HCT116 (cell line): ENCODE measurements at regions not wholly inside any gene's neighbourhood (a gene's known extent, or its start where the extent isn't known, plus 50 kb on each side); places are given as distances from the start of the nearest gene placed in this dataset.

ENCODE experiments used
- ATAC-seq: fragments of 200-7000 bp; cut with Tn5 transposase; 2 replicates; pipeline ENCODE4 v1.9.1; 2020; ENCODE audit warnings: mild to moderate bottlenecking, moderate library complexity
- BruUV-seq: library from RNA; stranded (reverse); fragments of 400-500 nt; replicated peaks from 2 replicates; lab custom pipeline; 2021; lab: Mats Ljungman, UMichigan
- CTCF ChIA-PET: fragments of 300-600 bp; sonication (Branson Sonifier 250); formaldehyde crosslinking; loops from one replicate; lab custom pipeline; 2021; ENCODE audit warnings: antibody characterized with exemption; lab: Charles Lee
- POLR2A ChIA-PET: fragments of 300-600, 350-600 bp; sonication (Branson Sonifier 250); formaldehyde crosslinking; loops from one replicate; lab custom pipeline; 2021; ENCODE audit warnings: antibody characterized with exemption; lab: Charles Lee
- RAD21 ChIA-PET, 2 experiments: fragments of 300-600 bp; sonication (Branson Sonifier 250); formaldehyde crosslinking; loops; one replicate each; lab custom pipeline; 2023; ENCODE audit warnings: low total read pairs in 2 of 2; ENCODE audit not compliant: uncharacterized antibody in 2 of 2, unreplicated experiment in 2 of 2, low non-redundant PET in 1 of 2; lab: Charles Lee
- DNase-seq: peaks from one replicate; pipeline ENCODE4 v3.0.0-alpha.2; 2010; ENCODE audit warnings: low read depth, low spot score
- H2AFZ ChIP-seq: fragments of 200-600 bp; shearing (Covaris generic), sonication (generic); 2 replicates; pipeline ENCODE4 v1.6.1; 2017; ENCODE audit warnings: low read depth, mixed run types, mixed read lengths, antibody characterized with exemption, low read length; ENCODE audit not compliant: poor library complexity, severe bottlenecking
- H3K27ac ChIP-seq: 2 replicates; pipeline ENCODE4 v1.5.1; 2012; ENCODE audit warnings: low read depth, low read length
- H3K27me3 ChIP-seq: fragments of 200-600 bp; sonication (generic); 2 replicates; pipeline ENCODE4 v1.6.1; 2016; ENCODE audit warnings: mixed run types, low read length, mixed read lengths; ENCODE audit not compliant: insufficient read depth
- H3K36me3 ChIP-seq, 2 experiments: fragments of 200-500 bp in 1 of 2; fragments of 200-600 bp in 1 of 2; sonication (Bioruptor generic) in 1 of 2; sonication (generic) in 1 of 2; 2 replicates each; pipeline versions ENCODE4 v1.5.1 to v1.6.1; 2014 to 2016; ENCODE audit warnings: low read length in 2 of 2, inconsistent platforms in 1 of 2, mixed read lengths in 1 of 2, mixed run types in 1 of 2; ENCODE audit not compliant: insufficient read depth in 2 of 2, control insufficient read depth in 1 of 2
- H3K4me1 ChIP-seq, 2 experiments: fragments of 200-600 bp in 1 of 2; sonication (generic) in 1 of 2; 2 replicates each; pipeline versions ENCODE4 v1.5.1 to v1.6.1; 2012 to 2017; ENCODE audit warnings: low read length in 2 of 2, inconsistent platforms in 1 of 2, mild to moderate bottlenecking in 1 of 2, mixed read lengths in 1 of 2, mixed run types in 1 of 2, moderate library complexity in 1 of 2; ENCODE audit not compliant: insufficient read depth in 2 of 2, control insufficient read depth in 1 of 2
- H3K4me2 ChIP-seq: fragments of 200-600 bp; sonication (generic); 2 replicates; pipeline ENCODE4 v1.6.1; 2017; ENCODE audit warnings: mixed run types, low read length, mixed read lengths
- H3K4me3 ChIP-seq, 2 experiments: fragments of 200-600 bp in 1 of 2; sonication (generic) in 1 of 2; replicated peaks in 1 of 2; 2 replicates each; pipeline ENCODE4 v1.5.1; 2011 to 2016; ENCODE audit warnings: low read length in 2 of 2, control low read depth in 1 of 2, low read depth in 1 of 2, mild to moderate bottlenecking in 1 of 2, mixed read lengths in 1 of 2, mixed run types in 1 of 2
- H3K79me2 ChIP-seq: fragments of 200-600 bp; sonication (generic); 2 replicates; pipeline ENCODE4 v1.6.1; 2017; ENCODE audit warnings: mild to moderate bottlenecking, mixed run types, low read length, moderate library complexity, mixed read lengths; ENCODE audit not compliant: insufficient read depth
- H3K9ac ChIP-seq: fragments of 200-600 bp; sonication (generic); 2 replicates; pipeline ENCODE4 v1.6.1; 2016; ENCODE audit warnings: low read length, mixed read lengths
- H3K9me2 ChIP-seq: fragments of 200-600 bp; sonication (generic), shearing (Covaris generic); 2 replicates; pipeline ENCODE4 v1.6.1; 2017; ENCODE audit warnings: mixed run types, mild to moderate bottlenecking, moderate library complexity; ENCODE audit not compliant: insufficient read depth
- H3K9me3 ChIP-seq, 2 experiments: fragments of 200-500 bp in 1 of 2; fragments of 200-600 bp in 1 of 2; sonication (Bioruptor generic) in 1 of 2; sonication (generic) in 1 of 2; 2 replicates each; pipeline ENCODE4 v1.6.1; 2014 to 2017; ENCODE audit warnings: low read length in 2 of 2, mixed read lengths in 2 of 2, inconsistent platforms in 1 of 2, low read depth in 1 of 2, mild to moderate bottlenecking in 1 of 2, mixed run types in 1 of 2, moderate library complexity in 1 of 2; ENCODE audit not compliant: control insufficient read depth in 1 of 2, insufficient read depth in 1 of 2
- H4K20me1 ChIP-seq: fragments of 200-600 bp; sonication (generic), shearing (Covaris generic); 2 replicates; pipeline ENCODE4 v1.6.1; 2017; ENCODE audit warnings: mixed run types, mild to moderate bottlenecking, moderate library complexity; ENCODE audit not compliant: insufficient read depth
- CTCF ChIP-seq, 3 experiments: fragments of 200-600 bp in 1 of 3; sonication (generic) in 1 of 3; IDR thresholded peaks in 2 of 3; conservative IDR thresholded peaks in 1 of 3; 2 replicates each; pipeline ENCODE4 v1.5.1; 2012 to 2017; ENCODE audit warnings: low read depth in 2 of 3, low read length in 2 of 3, antibody characterized with exemption in 1 of 3, borderline replicate concordance in 1 of 3, control low read depth in 1 of 3, mild to moderate bottlenecking in 1 of 3, mixed read lengths in 1 of 3, mixed run types in 1 of 3, moderate library complexity in 1 of 3; ENCODE audit not compliant: insufficient read depth in 1 of 3
- JUND ChIP-seq: IDR thresholded peaks from 2 replicates; pipeline ENCODE4 v1.6.1; 2012
- POLR2AphosphoS5 ChIP-seq: IDR thresholded peaks from 2 replicates; pipeline ENCODE4 v1.6.1; 2011; ENCODE audit warnings: mild to moderate bottlenecking, low read depth, low read length, moderate library complexity
- intact Hi-C: fragments of 100-400 bp; cut with micrococcal nuclease; formaldehyde crosslinking; loops from 2 replicates; pipeline ENCODE4 v1.10.0; 2022

GRCh38 chr7:16189026-16189715 is 232.2 kb downstream of the CRPPA start:
- H3K9ac ChIP-seq, result no peak overlapping the region
- DNase-seq (no peak), ATAC-seq (no peak)
- H3K9me2 ChIP-seq, result no peaks in the 10 kb centered on the region
- no peaks in the 10 kb centered on the region for H3K4me1 ChIP-seq
- H2AFZ ChIP-seq, result no peak overlapping the region
- H4K20me1 ChIP-seq, result no peaks in the 10 kb centered on the region
- POLR2A ChIA-PET, result no interaction called here
- TF ChIP-seq POLR2AphosphoS5 (no peak), CTCF (IDR thresholded peaks at IDR 0.05 in 2 of 3, conservative IDR thresholded peaks at IDR 0.05 in 1 of 3; ENCODE audit: borderline replicate concordance in 1 of 3, insufficient read depth in 1 of 3, low read depth in 2 of 3, low read length in 2 of 3) (no peak)
- no peak overlapping the region for H3K4me3 ChIP-seq
- H3K27me3 ChIP-seq, result no peaks in the 10 kb centered on the region
- no peaks in the 10 kb centered on the region for H3K9me3 ChIP-seq
- CTCF ChIA-PET, result no interaction called here
- RAD21 ChIA-PET, result no interaction called here
- intact Hi-C loops, result no loop called here
- H3K4me2 ChIP-seq, result no peak overlapping the region
- BruUV-seq, result no TSS peak
- H3K79me2 ChIP-seq, result no peaks in the 10 kb centered on the region
- H3K27ac ChIP-seq, result no peak overlapping the region
- H3K36me3 ChIP-seq, result no peaks in the 10 kb centered on the region

GRCh38 chr7:16187131-16187530 is 234.2 kb downstream of the CRPPA start:
- Histone ChIP-seq H3K4me1 (no peaks in the 10 kb centered on the region), H3K4me2 (no peak overlapping the region), H3K27ac (no peak overlapping the region), H3K27me3 (no peaks in the 10 kb centered on the region), H3K4me3 (no peak overlapping the region), H3K36me3 (no peaks in the 10 kb centered on the region), H3K9me2 (no peaks in the 10 kb centered on the region), H4K20me1 (no peaks in the 10 kb centered on the region), H3K79me2 (no peaks in the 10 kb centered on the region), H3K9me3 (no peaks in the 10 kb centered on the region), H3K9ac (no peak overlapping the region), H2AFZ (no peak overlapping the region)
- no TSS peak for BruUV-seq
- intact Hi-C loops, result no loop called here
- CTCF ChIA-PET, result no interaction called here
- DNase-seq (no peak), ATAC-seq (no peak)
- POLR2A ChIA-PET, result no interaction called here
- RAD21 ChIA-PET, result no interaction called here
- no peak for TF ChIP-seq JUND
